ENCODE measurements at regions not wholly inside any gene's neighbourhood (a gene's known extent, or its start where the extent isn't known, plus 50 kb on each side); places are given as distances from the start of the nearest gene placed in this dataset.

DNA sequence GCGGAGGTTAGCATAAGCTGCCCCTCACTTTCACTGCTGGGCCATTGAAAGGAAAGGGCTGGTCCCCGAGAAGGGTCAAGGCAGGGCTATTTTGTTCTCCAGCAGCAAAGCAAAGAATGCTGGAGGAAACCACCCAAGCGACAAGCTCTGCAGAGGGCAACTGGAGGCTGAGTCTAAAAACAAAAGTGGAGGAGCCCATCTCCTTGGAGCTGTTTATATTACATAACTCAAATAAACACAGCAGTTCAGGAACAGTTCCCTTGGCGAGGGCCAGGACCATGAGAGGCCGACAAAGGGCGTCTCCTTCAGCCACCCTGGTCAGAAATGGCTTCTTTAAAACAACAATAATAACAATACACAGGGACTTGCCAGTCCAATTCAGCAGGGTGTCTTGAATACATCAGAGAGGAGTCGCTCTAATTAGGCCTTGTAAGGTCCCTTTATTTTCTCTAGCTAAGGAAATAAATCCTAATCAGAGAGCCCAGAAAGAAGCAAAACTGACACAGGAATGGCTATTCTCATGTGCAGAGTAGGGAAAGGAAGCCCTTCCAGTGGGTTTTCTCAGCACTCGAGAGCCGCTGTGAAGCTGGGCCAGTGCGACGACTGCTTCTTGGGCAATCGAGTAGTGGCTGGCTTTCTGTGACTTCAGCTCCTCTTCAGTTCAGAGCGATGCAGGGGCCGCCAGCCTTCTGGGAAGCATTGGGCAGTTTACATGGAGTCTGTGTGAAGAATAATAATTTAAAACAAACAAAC lies 57.0 kb upstream of the TARBP1 start:
- TF ChIP-seq, protein P1, sequence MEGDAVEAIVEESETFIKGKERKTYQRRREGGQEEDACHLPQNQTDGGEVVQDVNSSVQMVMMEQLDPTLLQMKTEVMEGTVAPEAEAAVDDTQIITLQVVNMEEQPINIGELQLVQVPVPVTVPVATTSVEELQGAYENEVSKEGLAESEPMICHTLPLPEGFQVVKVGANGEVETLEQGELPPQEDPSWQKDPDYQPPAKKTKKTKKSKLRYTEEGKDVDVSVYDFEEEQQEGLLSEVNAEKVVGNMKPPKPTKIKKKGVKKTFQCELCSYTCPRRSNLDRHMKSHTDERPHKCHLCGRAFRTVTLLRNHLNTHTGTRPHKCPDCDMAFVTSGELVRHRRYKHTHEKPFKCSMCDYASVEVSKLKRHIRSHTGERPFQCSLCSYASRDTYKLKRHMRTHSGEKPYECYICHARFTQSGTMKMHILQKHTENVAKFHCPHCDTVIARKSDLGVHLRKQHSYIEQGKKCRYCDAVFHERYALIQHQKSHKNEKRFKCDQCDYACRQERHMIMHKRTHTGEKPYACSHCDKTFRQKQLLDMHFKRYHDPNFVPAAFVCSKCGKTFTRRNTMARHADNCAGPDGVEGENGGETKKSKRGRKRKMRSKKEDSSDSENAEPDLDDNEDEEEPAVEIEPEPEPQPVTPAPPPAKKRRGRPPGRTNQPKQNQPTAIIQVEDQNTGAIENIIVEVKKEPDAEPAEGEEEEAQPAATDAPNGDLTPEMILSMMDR (conservative IDR thresholded peaks at IDR 0.05 in 1 of 2, IDR thresholded peaks at IDR 0.05 in 1 of 2; ENCODE audit: extremely low read depth in 1 of 2, insufficient read depth in 1 of 2, low read depth in 1 of 2, low read length in 2 of 2): no peak
- TF ChIP-seq EZH2 (IDR thresholded peaks at IDR 0.05; ENCODE audit: borderline replicate concordance, low read length): no peak

Data from mammary epithelial cell (primary cell).